ENCODE measurements at regions not wholly inside any gene's neighbourhood (a gene's known extent, or its start where the extent isn't known, plus 50 kb on each side); places are given as distances from the start of the nearest gene placed in this dataset.

DNA sequence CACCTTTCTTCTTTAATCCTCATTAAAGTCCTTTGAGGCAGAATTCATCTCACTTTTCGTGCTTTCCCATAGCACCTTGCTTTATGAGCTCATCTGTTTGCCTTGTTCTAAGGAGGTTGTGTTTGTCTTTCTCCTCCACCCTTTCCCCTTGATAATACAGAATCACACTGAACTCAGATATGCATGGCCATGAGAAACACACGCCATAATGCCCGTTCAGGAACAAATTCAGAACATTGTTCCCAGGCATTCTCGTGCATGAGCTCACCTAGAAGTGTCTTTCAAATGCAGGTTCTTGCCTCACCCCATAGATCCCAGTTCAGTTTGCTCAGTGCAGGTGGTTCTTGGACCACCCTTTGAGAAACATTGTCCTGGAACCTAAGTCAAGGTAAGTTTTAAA is 71.1 kb downstream of the TMEM114 start:
- Histone ChIP-seq H3K36me3 (no peaks in the 10 kb centered on the region), H3K27me3 (ENCODE audit: low read depth) (peaks cover 57% of the 10 kb centered on the region), H3K9me3 (replicated peaks) (no peaks in the 10 kb centered on the region), H3K4me1 (no peaks in the 10 kb centered on the region), H3K4me3 (no peak overlapping the region), H3K27ac (replicated peaks) (no peak overlapping the region)
- intact Hi-C loops (cut with micrococcal nuclease) = no loop called here
- no peak for DNase-seq
- TF ChIP-seq, protein P1, sequence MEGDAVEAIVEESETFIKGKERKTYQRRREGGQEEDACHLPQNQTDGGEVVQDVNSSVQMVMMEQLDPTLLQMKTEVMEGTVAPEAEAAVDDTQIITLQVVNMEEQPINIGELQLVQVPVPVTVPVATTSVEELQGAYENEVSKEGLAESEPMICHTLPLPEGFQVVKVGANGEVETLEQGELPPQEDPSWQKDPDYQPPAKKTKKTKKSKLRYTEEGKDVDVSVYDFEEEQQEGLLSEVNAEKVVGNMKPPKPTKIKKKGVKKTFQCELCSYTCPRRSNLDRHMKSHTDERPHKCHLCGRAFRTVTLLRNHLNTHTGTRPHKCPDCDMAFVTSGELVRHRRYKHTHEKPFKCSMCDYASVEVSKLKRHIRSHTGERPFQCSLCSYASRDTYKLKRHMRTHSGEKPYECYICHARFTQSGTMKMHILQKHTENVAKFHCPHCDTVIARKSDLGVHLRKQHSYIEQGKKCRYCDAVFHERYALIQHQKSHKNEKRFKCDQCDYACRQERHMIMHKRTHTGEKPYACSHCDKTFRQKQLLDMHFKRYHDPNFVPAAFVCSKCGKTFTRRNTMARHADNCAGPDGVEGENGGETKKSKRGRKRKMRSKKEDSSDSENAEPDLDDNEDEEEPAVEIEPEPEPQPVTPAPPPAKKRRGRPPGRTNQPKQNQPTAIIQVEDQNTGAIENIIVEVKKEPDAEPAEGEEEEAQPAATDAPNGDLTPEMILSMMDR (IDR thresholded peaks at IDR 0.05; ENCODE audit: borderline replicate concordance) = no peak

GRCh38 chr16:8517280-8517679 is 73.0 kb downstream of the TMEM114 start:
- Histone ChIP-seq H3K4me1 (no peaks in the 10 kb centered on the region), H3K4me3 (no peak overlapping the region), H3K27ac (replicated peaks) (no peak overlapping the region), H3K9me3 (replicated peaks) (no peaks in the 10 kb centered on the region), H3K36me3 (no peaks in the 10 kb centered on the region), H3K27me3 (ENCODE audit: low read depth) (peaks cover 58% of the 10 kb centered on the region)
- intact Hi-C loops (cut with micrococcal nuclease) = no loop called here
- TF ChIP-seq, protein P1 (IDR thresholded peaks at IDR 0.05; ENCODE audit: borderline replicate concordance) = no peak
- DNase-seq = no peak

DNA sequence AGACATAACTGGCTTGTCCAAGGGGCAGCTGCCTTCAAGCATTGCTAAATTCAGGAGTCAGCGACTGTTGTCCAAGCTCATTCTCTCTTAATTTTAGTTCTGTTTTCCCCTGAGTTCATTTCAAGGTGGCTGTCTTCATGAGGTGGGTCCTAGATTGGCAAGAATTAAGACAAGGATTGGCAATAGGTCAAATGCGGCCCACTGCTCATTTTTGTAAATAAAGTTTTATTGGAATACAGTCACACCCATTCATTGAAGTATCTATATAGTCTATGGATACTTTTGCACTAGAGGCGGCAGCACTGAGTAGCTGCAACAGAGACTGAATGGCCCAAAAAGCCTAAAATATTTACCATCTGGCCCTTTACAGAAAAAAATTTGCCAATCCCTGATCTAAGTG is 73.8 kb downstream of the TMEM114 start:
- Histone ChIP-seq H3K4me1 (no peaks in the 10 kb centered on the region), H3K27ac (replicated peaks) (no peak overlapping the region), H3K4me3 (no peak overlapping the region), H3K9me3 (replicated peaks) (no peaks in the 10 kb centered on the region), H3K27me3 (ENCODE audit: low read depth) (peaks cover 60% of the 10 kb centered on the region), H3K36me3 (no peaks in the 10 kb centered on the region)
- DNase-seq = no peak
- intact Hi-C loops (cut with micrococcal nuclease) = no loop called here
- TF ChIP-seq, protein P1 (IDR thresholded peaks at IDR 0.05; ENCODE audit: borderline replicate concordance) = no peak

- no peak for DNase-seq
- peaks cover 76% of the 10 kb centered on the region for H3K27me3 ChIP-seq (ENCODE audit: low read depth)
- intact Hi-C loops (cut with micrococcal nuclease) = no loop called here
- no peaks in the 10 kb centered on the region for H3K4me1 ChIP-seq
- H3K4me3 ChIP-seq = no peak overlapping the region
- no peaks in the 10 kb centered on the region for H3K9me3 ChIP-seq (replicated peaks)
- no peak overlapping the region for H3K27ac ChIP-seq (replicated peaks)
- H3K36me3 ChIP-seq = no peaks in the 10 kb centered on the region
- TF ChIP-seq, protein P1 (IDR thresholded peaks at IDR 0.05; ENCODE audit: borderline replicate concordance) = no peak
Measured at GRCh38 chr16:8512941-8513624, 77.2 kb downstream of the TMEM114 start.

DNA sequence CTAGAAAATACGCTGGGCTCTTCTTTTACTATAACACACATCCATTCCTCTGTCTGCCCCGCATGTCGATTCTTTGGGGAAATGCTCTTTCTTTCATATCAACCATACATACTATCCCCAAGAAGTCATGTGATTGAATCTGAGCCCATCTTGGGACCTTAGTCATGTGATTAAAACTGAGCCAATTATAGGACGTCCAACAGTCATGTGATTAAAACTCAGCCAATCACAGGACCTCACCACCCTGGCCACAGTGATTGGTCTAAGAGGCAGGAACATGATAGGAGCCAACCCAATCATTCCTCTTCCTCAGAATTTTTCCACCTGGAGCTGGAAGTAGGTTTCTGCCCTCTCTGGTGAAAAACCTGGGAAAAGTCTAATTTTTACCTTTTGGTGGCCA is 78.8 kb downstream of the TMEM114 start:
- Histone ChIP-seq H3K27me3 (ENCODE audit: low read depth) (peaks cover 84% of the 10 kb centered on the region), H3K36me3 (no peaks in the 10 kb centered on the region), H3K4me1 (no peaks in the 10 kb centered on the region), H3K27ac (replicated peaks) (no peak overlapping the region), H3K9me3 (replicated peaks) (no peaks in the 10 kb centered on the region), H3K4me3 (no peak overlapping the region)
- TF ChIP-seq, protein P1 (IDR thresholded peaks at IDR 0.05; ENCODE audit: borderline replicate concordance) = no peak
- DNase-seq = no peak
- intact Hi-C loops (cut with micrococcal nuclease) = no loop called here
